HCT116 (cell line): ENCODE measurements at regions not wholly inside any gene's neighbourhood (a gene's known extent, or its start where the extent isn't known, plus 50 kb on each side); places are given as distances from the start of the nearest gene placed in this dataset.

Experiments
- ATAC-seq: fragments of 200-7000 bp; cut with Tn5 transposase; 2 replicates; pipeline ENCODE4 v1.9.1; 2020; ENCODE audit warnings: mild to moderate bottlenecking, moderate library complexity
- BruUV-seq: library from RNA; stranded (reverse); fragments of 400-500 nt; replicated peaks from 2 replicates; lab custom pipeline; 2021; lab: Mats Ljungman, UMichigan
- CTCF ChIA-PET: fragments of 300-600 bp; sonication (Branson Sonifier 250); formaldehyde crosslinking; loops from one replicate; lab custom pipeline; 2021; ENCODE audit warnings: antibody characterized with exemption; lab: Charles Lee
- POLR2A ChIA-PET: fragments of 300-600, 350-600 bp; sonication (Branson Sonifier 250); formaldehyde crosslinking; loops from one replicate; lab custom pipeline; 2021; ENCODE audit warnings: antibody characterized with exemption; lab: Charles Lee
- RAD21 ChIA-PET, 2 experiments: fragments of 300-600 bp; sonication (Branson Sonifier 250); formaldehyde crosslinking; loops; one replicate each; lab custom pipeline; 2023; ENCODE audit warnings: low total read pairs in 2 of 2; ENCODE audit not compliant: uncharacterized antibody in 2 of 2, unreplicated experiment in 2 of 2, low non-redundant PET in 1 of 2; lab: Charles Lee
- DNase-seq: peaks from one replicate; pipeline ENCODE4 v3.0.0-alpha.2; 2010; ENCODE audit warnings: low read depth, low spot score
- H2AFZ ChIP-seq: fragments of 200-600 bp; shearing (Covaris generic), sonication (generic); 2 replicates; pipeline ENCODE4 v1.6.1; 2017; ENCODE audit warnings: low read depth, mixed run types, mixed read lengths, antibody characterized with exemption, low read length; ENCODE audit not compliant: poor library complexity, severe bottlenecking
- H3K27ac ChIP-seq: 2 replicates; pipeline ENCODE4 v1.5.1; 2012; ENCODE audit warnings: low read depth, low read length
- H3K27me3 ChIP-seq: fragments of 200-600 bp; sonication (generic); 2 replicates; pipeline ENCODE4 v1.6.1; 2016; ENCODE audit warnings: mixed run types, low read length, mixed read lengths; ENCODE audit not compliant: insufficient read depth
- H3K36me3 ChIP-seq, 2 experiments: fragments of 200-500 bp in 1 of 2; fragments of 200-600 bp in 1 of 2; sonication (Bioruptor generic) in 1 of 2; sonication (generic) in 1 of 2; 2 replicates each; pipeline versions ENCODE4 v1.5.1 to v1.6.1; 2014 to 2016; ENCODE audit warnings: low read length in 2 of 2, inconsistent platforms in 1 of 2, mixed read lengths in 1 of 2, mixed run types in 1 of 2; ENCODE audit not compliant: insufficient read depth in 2 of 2, control insufficient read depth in 1 of 2
- H3K4me1 ChIP-seq, 2 experiments: fragments of 200-600 bp in 1 of 2; sonication (generic) in 1 of 2; 2 replicates each; pipeline versions ENCODE4 v1.5.1 to v1.6.1; 2012 to 2017; ENCODE audit warnings: low read length in 2 of 2, inconsistent platforms in 1 of 2, mild to moderate bottlenecking in 1 of 2, mixed read lengths in 1 of 2, mixed run types in 1 of 2, moderate library complexity in 1 of 2; ENCODE audit not compliant: insufficient read depth in 2 of 2, control insufficient read depth in 1 of 2
- H3K4me2 ChIP-seq: fragments of 200-600 bp; sonication (generic); 2 replicates; pipeline ENCODE4 v1.6.1; 2017; ENCODE audit warnings: mixed run types, low read length, mixed read lengths
- H3K4me3 ChIP-seq, 2 experiments: fragments of 200-600 bp in 1 of 2; sonication (generic) in 1 of 2; replicated peaks in 1 of 2; 2 replicates each; pipeline ENCODE4 v1.5.1; 2011 to 2016; ENCODE audit warnings: low read length in 2 of 2, control low read depth in 1 of 2, low read depth in 1 of 2, mild to moderate bottlenecking in 1 of 2, mixed read lengths in 1 of 2, mixed run types in 1 of 2
- H3K79me2 ChIP-seq: fragments of 200-600 bp; sonication (generic); 2 replicates; pipeline ENCODE4 v1.6.1; 2017; ENCODE audit warnings: mild to moderate bottlenecking, mixed run types, low read length, moderate library complexity, mixed read lengths; ENCODE audit not compliant: insufficient read depth
- H3K9ac ChIP-seq: fragments of 200-600 bp; sonication (generic); 2 replicates; pipeline ENCODE4 v1.6.1; 2016; ENCODE audit warnings: low read length, mixed read lengths
- H3K9me2 ChIP-seq: fragments of 200-600 bp; sonication (generic), shearing (Covaris generic); 2 replicates; pipeline ENCODE4 v1.6.1; 2017; ENCODE audit warnings: mixed run types, mild to moderate bottlenecking, moderate library complexity; ENCODE audit not compliant: insufficient read depth
- H3K9me3 ChIP-seq, 2 experiments: fragments of 200-500 bp in 1 of 2; fragments of 200-600 bp in 1 of 2; sonication (Bioruptor generic) in 1 of 2; sonication (generic) in 1 of 2; 2 replicates each; pipeline ENCODE4 v1.6.1; 2014 to 2017; ENCODE audit warnings: low read length in 2 of 2, mixed read lengths in 2 of 2, inconsistent platforms in 1 of 2, low read depth in 1 of 2, mild to moderate bottlenecking in 1 of 2, mixed run types in 1 of 2, moderate library complexity in 1 of 2; ENCODE audit not compliant: control insufficient read depth in 1 of 2, insufficient read depth in 1 of 2
- H4K20me1 ChIP-seq: fragments of 200-600 bp; sonication (generic), shearing (Covaris generic); 2 replicates; pipeline ENCODE4 v1.6.1; 2017; ENCODE audit warnings: mixed run types, mild to moderate bottlenecking, moderate library complexity; ENCODE audit not compliant: insufficient read depth
- CEBPB ChIP-seq: IDR thresholded peaks from 2 replicates; pipeline ENCODE4 v1.6.1; 2012; ENCODE audit warnings: low read depth
- ELF1 ChIP-seq: IDR thresholded peaks from 2 replicates; pipeline ENCODE4 v1.6.1; 2012; ENCODE audit warnings: low read depth, borderline replicate concordance
- EZH2phosphoT487 ChIP-seq: fragments of 200-600 bp; IDR thresholded peaks from 2 replicates; pipeline ENCODE4 v1.6.1; 2018; ENCODE audit warnings: antibody characterized with exemption, borderline replicate concordance
- FOSL1 ChIP-seq: IDR thresholded peaks from 2 replicates; pipeline ENCODE4 v1.6.1; 2012; ENCODE audit warnings: low read depth
- JUND ChIP-seq: IDR thresholded peaks from 2 replicates; pipeline ENCODE4 v1.6.1; 2012
- POLR2A ChIP-seq: IDR thresholded peaks from 2 replicates; pipeline ENCODE4 v1.7.0; 2011; ENCODE audit warnings: borderline replicate concordance; ENCODE audit not compliant: insufficient read depth, insufficient read length; ENCODE audit errors: extremely low read depth
- POLR2AphosphoS5 ChIP-seq: IDR thresholded peaks from 2 replicates; pipeline ENCODE4 v1.6.1; 2011; ENCODE audit warnings: mild to moderate bottlenecking, low read depth, low read length, moderate library complexity
- SRF ChIP-seq: IDR thresholded peaks from 2 replicates; pipeline ENCODE4 v1.6.1; 2012; ENCODE audit warnings: low read depth
- YY1 ChIP-seq: IDR thresholded peaks from 2 replicates; pipeline ENCODE4 v1.6.1; 2011; ENCODE audit warnings: low read length, low read depth, moderate library complexity, mild to moderate bottlenecking; ENCODE audit not compliant: insufficient replicate concordance; ENCODE audit errors: extremely low read depth
- ZBTB33 ChIP-seq: IDR thresholded peaks from 2 replicates; pipeline ENCODE4 v1.6.1; 2011; ENCODE audit warnings: mild to moderate bottlenecking, low read length, moderate library complexity; ENCODE audit not compliant: insufficient replicate concordance; ENCODE audit errors: extremely low read depth
- ZFX ChIP-seq: fragments of 450-650 bp; IDR thresholded peaks from 2 replicates; pipeline ENCODE4 v1.6.1; 2017
- intact Hi-C: fragments of 100-400 bp; cut with micrococcal nuclease; formaldehyde crosslinking; loops from 2 replicates; pipeline ENCODE4 v1.10.0; 2022
- TF ChIP-seq, protein P1 (sequence below): IDR thresholded peaks from 2 replicates; pipeline ENCODE4 v1.6.1; 2012

- Histone ChIP-seq H3K9me3 (no peaks in the 10 kb centered on the region), H3K9ac (no peak overlapping the region), H3K27ac (no peak overlapping the region), H3K4me2 (no peak overlapping the region), H3K4me3 (no peak overlapping the region), H3K79me2 (no peaks in the 10 kb centered on the region), H3K9me2 (no peaks in the 10 kb centered on the region), H4K20me1 (no peaks in the 10 kb centered on the region), H2AFZ (no peak overlapping the region), H3K36me3 (no peaks in the 10 kb centered on the region), H3K4me1 (no peaks in the 10 kb centered on the region), H3K27me3 (no peaks in the 10 kb centered on the region)
- no peak for TF ChIP-seq POLR2AphosphoS5
- no peak for TF ChIP-seq EZH2phosphoT487
- no peak for TF ChIP-seq FOSL1
- TF ChIP-seq YY1: no peak
- TF ChIP-seq SRF: no peak
- TF ChIP-seq ELF1: no peak
- TF ChIP-seq, protein P1, sequence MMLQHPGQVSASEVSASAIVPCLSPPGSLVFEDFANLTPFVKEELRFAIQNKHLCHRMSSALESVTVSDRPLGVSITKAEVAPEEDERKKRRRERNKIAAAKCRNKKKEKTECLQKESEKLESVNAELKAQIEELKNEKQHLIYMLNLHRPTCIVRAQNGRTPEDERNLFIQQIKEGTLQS: no peak
- no peak for TF ChIP-seq ZFX
- TF ChIP-seq ZBTB33: no peak
- no peak for TF ChIP-seq POLR2A
- TF ChIP-seq JUND: no peak
- no peak for TF ChIP-seq CEBPB
- BruUV-seq: no TSS peak
- ChIA-PET CTCF (no interaction called here), POLR2A (no interaction called here), RAD21 (no interaction called here)
- intact Hi-C loops: no loop called here
- DNase-seq: no peak
- ATAC-seq: no peak
Measured at GRCh38 chr3:190733591-190734146, 128.8 kb downstream of the GMNC start.
